ENCODE measurements at regions not wholly inside any gene's neighbourhood (a gene's known extent, or its start where the extent isn't known, plus 50 kb on each side); places are given as distances from the start of the nearest gene placed in this dataset.

GRCh38 chr5:166257661-166258060 is 2033.8 kb upstream of the WWC1 start:
- no peak for TF ChIP-seq EZH2phosphoT487 (IDR thresholded peaks at IDR 0.05; ENCODE audit: insufficient read depth, low read depth)
- TF ChIP-seq EZH2 (IDR thresholded peaks at IDR 0.05; ENCODE audit: insufficient read depth, poor library complexity, severe bottlenecking), result no peak
